ENCODE measurements at regions not wholly inside any gene's neighbourhood (a gene's known extent, or its start where the extent isn't known, plus 50 kb on each side); places are given as distances from the start of the nearest gene placed in this dataset.

DNA sequence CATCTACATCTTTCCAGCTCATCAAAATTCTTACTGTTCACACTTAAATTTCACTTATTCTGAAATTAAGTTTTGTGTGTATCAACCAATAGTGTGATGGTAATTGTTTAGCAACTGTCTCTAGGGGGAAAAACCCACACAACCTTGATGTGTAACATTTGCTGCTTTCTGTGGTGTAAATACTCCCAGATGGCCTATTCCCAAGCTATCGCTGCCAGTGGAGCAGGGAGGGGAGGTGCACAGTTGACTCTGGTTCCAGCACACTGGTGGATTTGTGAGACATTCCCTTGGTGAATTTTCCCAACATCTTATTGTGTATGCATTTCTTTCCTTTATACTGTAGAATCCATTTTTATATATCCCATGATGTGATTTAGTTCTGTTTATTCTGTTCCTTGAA, 275.9 kb upstream of the SHH start:
- H3K9me3 Mint-ChIP-seq = no peaks in the 10 kb centered on the region
- H3K4me3 Mint-ChIP-seq = no peak overlapping the region
- H3K4me1 Mint-ChIP-seq = no peaks in the 10 kb centered on the region
- H3K36me3 Mint-ChIP-seq (ENCODE audit: low read depth) = no peaks in the 10 kb centered on the region
- peaks cover 11% of the 10 kb centered on the region for H3K27me3 Mint-ChIP-seq
- ATAC-seq (replicated peaks) = no peak
- H3K27ac Mint-ChIP-seq = no peak overlapping the region

DNA sequence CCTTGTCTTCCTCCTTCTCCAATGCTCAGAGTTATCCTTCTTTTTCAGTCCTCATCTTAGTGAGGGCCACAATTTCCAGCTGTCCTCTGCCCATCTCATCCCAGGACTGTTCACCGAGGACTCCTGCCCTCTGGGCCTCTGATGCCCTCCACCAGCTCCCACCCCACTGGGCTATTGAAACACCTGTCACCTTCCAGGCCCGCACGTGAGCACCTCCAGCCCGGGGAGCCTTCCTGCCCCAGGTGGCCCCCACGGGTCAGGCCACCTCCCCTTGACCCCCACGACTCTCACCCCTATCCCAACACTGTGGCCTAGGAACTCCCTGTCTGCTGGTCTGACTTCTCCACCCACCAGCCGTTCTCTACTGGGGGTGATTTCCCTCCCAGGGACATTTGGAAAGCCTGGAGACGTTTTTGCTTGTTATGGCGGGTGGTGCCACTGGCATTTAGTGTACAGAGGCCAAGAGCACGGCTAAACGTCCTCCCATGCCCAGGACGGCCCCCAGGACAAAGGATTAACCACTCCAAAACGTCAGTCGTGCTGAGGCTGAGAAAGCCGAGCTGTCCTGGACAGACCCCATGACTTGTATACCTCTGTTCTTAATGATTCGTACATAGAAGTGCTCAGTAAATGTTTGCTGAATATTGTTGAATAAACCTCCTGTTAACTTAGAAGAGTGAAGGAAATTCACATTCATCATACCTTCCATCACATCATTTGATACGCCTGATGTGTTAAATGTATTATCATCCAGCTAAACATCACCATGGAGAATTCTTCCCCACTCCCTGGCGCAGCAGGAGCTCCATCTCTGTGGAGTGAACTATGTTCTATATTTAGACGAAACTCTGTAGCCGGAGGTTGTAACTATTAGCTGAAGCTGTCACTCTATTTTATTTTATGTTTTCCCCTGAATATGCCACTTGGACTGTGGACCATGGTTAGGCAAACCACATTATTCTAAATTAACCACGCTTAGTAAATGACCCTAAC, 270.1 kb upstream of the SHH start:
- Mint-ChIP-seq H3K4me1 (no peaks in the 10 kb centered on the region), H3K4me3 (no peak overlapping the region), H3K27me3 (peaks cover 7% of the 10 kb centered on the region), H3K9me3 (no peaks in the 10 kb centered on the region), H3K36me3 (ENCODE audit: low read depth) (no peaks in the 10 kb centered on the region), H3K27ac (no peak overlapping the region)
- ATAC-seq (replicated peaks) = no peak

DNA sequence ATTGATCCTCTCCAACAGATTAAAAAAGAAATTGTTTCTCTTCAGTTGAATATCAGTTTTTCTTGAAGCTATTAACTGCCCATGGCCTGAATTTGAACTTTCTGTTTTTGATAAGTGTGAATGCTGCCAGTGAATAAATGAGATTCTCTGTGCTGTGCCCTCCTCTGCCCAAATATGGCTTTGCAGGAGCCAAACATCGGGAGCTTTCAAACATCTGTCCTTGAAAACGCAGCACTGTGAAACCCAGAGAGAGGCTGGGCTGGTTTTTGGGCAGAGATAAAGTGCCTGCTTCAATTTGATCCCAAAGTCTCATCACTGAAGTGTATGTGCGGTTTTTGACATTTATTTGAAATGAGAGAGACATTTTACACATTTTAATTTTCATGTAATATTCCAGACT, 268.3 kb upstream of the SHH start:
- H3K36me3 Mint-ChIP-seq (ENCODE audit: low read depth) = no peaks in the 10 kb centered on the region

DNA sequence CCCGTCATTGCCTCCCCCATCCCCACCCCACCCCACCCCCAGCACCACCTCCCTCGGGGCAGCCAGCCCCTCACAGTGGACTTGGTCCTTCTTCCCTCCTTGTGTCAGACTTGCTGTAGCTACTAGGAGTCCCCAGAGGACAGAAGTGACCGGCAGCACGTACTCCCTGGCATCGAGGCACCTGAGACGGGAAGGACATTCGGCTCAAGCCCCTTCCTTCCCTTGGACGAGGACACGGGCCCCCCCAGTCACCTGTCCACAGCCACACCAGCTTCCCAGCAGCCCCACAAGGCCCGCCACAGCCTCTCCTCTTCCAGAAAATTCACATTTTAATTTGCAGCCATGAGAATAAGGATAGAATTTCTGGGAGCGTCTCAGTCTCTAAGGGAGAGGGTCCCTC, 267.8 kb upstream of the SHH start:
- no peaks in the 10 kb centered on the region for H3K36me3 Mint-ChIP-seq (ENCODE audit: low read depth)
- no peak overlapping the region for H3K27ac Mint-ChIP-seq
- no peaks in the 10 kb centered on the region for H3K4me1 Mint-ChIP-seq
- ATAC-seq (replicated peaks) = no peak
- H3K9me3 Mint-ChIP-seq = no peaks in the 10 kb centered on the region
- H3K27me3 Mint-ChIP-seq = peaks cover 11% of the 10 kb centered on the region
- H3K4me3 Mint-ChIP-seq = no peak overlapping the region

More for the DNA sequence above, 268.3 kb upstream of the SHH start:
- Mint-ChIP-seq H3K9me3 (no peaks in the 10 kb centered on the region), H3K4me3 (no peak overlapping the region), H3K27me3 (peaks cover 7% of the 10 kb centered on the region), H3K27ac (no peak overlapping the region), H3K4me1 (no peaks in the 10 kb centered on the region)
- ATAC-seq (replicated peaks) = no peak

DNA sequence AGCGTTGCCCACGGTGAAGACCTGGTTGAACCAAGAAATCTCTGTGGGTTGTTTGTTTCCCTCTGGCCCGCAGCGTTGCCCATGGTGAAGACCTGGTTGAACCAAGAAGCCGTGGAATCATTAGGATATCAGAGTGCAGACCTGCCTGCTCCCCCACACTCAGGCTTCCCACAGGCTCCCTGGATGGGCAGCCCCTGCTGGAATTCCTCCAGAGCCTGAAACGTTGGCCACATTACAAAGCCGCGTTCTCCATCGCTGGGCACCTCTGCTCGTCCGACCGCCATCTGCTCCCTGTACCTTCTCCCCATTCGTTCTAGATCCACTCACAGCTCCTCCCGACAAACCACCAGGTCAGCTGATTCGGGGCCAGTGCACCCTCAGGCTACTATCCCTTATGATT, 266.9 kb upstream of the SHH start:
- no peaks in the 10 kb centered on the region for H3K36me3 Mint-ChIP-seq (ENCODE audit: low read depth)
- H3K4me3 Mint-ChIP-seq = no peak overlapping the region
- H3K27me3 Mint-ChIP-seq = peaks cover 13% of the 10 kb centered on the region
- no peak for ATAC-seq (replicated peaks)
- no peaks in the 10 kb centered on the region for H3K9me3 Mint-ChIP-seq
- no peaks in the 10 kb centered on the region for H3K4me1 Mint-ChIP-seq
- H3K27ac Mint-ChIP-seq = no peak overlapping the region

DNA sequence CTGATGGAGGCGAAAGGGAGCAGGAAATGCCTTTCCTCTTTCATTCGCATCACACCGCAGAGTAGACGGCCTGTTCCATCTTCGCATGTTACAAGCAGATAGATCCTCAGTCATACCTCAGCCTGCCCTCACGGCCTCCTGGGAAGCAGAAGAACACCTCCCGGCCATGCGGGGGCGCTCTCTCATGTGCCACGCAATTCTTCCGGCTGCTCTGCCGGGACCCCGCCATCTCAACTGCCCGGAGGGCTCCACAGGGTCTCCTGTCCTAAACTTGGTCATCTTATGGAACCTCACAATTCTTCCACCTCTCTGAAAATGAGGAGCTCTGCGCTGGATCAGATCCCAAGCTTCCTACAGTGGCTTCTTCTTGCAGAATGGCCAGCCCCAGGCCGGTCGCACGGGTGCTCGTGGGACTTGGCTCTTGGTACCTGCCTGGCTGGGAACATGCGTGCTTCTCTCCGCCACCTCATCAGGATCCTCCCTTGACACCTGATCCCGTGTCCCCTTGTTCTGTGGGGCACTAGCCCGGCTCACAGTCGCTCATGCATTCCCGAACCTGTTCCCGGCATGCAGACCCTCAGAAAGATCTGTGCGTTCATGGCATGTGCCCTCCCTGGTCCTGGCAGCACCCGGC, 262.8 kb upstream of the SHH start:
- H3K4me3 Mint-ChIP-seq = no peak overlapping the region
- H3K9me3 Mint-ChIP-seq = no peaks in the 10 kb centered on the region
- H3K27me3 Mint-ChIP-seq = peaks cover 13% of the 10 kb centered on the region
- no peaks in the 10 kb centered on the region for H3K36me3 Mint-ChIP-seq (ENCODE audit: low read depth)
- no peaks in the 10 kb centered on the region for H3K4me1 Mint-ChIP-seq
- ATAC-seq (replicated peaks) = no peak
- H3K27ac Mint-ChIP-seq = no peak overlapping the region

DNA sequence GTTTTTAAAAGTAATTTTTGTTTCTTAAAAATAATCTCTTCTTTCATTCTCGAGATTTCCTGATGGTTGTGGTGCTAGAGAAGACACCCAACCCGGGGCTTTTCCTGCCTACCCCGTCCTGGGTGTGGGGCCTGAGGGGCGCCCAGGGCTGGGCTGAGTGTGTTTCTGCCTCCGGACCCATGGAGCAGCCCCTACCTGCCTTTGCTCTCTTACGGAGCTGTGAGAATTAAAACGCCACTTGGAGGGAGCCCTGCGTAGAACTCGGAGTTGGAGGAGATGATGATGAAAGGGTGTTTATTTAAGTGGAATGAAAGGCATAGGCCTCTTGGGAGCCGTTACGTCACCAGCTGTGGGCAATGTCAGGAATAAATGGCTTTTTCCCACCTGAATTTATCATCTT, 261.8 kb upstream of the SHH start:
- Mint-ChIP-seq H3K27me3 (peaks cover 9% of the 10 kb centered on the region), H3K4me3 (no peak overlapping the region), H3K9me3 (no peaks in the 10 kb centered on the region), H3K36me3 (ENCODE audit: low read depth) (no peaks in the 10 kb centered on the region), H3K27ac (no peak overlapping the region), H3K4me1 (no peaks in the 10 kb centered on the region)
- no peak for ATAC-seq (replicated peaks)

DNA sequence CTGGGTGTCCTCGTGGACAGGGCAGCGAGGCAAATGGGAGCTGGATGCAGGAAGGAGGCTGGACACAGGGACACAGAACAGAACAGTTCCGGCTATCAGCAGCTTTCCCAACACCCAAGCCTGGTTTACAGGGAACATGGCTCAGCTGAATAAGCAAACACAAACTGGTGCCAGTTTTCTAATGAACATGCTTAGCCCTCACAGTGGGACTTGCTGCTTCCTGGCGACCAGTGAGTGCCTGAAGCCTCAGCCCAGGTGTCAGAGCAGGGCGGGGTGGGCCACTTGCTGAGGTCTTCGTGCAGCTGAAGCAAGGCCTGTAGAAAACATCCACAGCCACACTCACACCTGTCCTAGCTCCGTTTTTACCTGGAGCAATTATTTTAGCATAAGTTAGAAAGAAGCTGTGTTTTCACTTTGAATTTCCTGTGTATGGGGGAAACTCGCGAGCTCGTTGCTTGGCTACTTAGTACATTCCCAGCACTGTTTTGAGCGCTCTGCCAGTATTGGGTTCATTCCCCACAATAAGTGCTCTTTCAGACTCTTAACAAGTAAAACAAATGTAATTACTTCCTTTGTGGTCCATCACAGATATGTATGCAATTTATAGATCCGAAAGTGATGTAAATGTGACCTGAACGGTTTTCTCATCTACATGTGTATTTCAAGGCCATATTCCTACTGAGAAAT, 261.2 kb upstream of the SHH start:
- Mint-ChIP-seq H3K27me3 (peaks cover 9% of the 10 kb centered on the region), H3K36me3 (ENCODE audit: low read depth) (no peaks in the 10 kb centered on the region), H3K4me3 (no peak overlapping the region), H3K9me3 (no peaks in the 10 kb centered on the region), H3K4me1 (no peaks in the 10 kb centered on the region), H3K27ac (no peak overlapping the region)
- no peak for ATAC-seq (replicated peaks)

DNA sequence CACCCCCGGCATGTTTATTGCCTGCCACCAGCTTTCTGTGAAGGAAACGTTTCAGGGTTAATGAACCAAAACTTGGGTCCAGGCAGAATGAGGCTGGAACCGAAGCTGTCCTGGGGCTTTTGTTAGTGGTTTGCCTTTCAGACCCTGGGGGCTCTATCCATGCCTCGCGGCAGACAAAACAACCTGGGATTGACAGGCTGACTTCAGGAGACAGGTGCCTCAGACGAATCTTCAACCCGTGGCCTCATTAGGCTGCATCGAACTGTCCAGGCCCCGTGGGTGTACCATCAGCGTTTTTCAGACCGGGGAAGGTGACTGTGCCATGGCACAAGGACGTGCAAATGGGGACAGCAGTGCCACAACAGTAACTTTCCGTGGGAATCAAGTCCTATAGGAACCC, 259.3 kb upstream of the SHH start:
- no peak overlapping the region for H3K4me3 Mint-ChIP-seq
- H3K36me3 Mint-ChIP-seq (ENCODE audit: low read depth) = no peaks in the 10 kb centered on the region
- H3K27me3 Mint-ChIP-seq = peaks cover 15% of the 10 kb centered on the region
- H3K27ac Mint-ChIP-seq = no peak overlapping the region
- no peak for ATAC-seq (replicated peaks)
- no peaks in the 10 kb centered on the region for H3K4me1 Mint-ChIP-seq
- H3K9me3 Mint-ChIP-seq = peaks cover 4% of the 10 kb centered on the region

DNA sequence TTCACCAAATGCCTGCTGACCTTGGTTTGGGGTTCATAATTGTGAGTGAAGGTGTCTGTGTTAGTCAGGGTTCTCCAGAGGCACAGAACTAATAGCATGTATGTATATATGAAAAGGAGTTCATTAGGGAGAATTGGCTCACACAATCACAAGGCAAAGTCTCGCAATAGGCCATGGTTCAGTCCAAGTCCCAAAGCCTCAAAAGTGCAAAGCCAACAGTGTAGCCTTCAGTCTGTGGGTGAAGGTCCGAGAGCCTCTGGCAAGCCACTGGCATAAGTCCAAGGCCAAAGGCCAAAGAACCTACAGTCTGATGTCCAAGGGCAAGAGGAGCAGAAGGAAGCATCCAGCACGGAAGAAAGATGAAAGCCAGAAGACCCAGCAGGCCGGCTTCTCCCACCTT, 257.6 kb upstream of the SHH start:
- H3K36me3 Mint-ChIP-seq (ENCODE audit: low read depth) = no peaks in the 10 kb centered on the region
- H3K4me1 Mint-ChIP-seq = no peaks in the 10 kb centered on the region
- H3K27ac Mint-ChIP-seq = no peak overlapping the region
- peaks cover 16% of the 10 kb centered on the region for H3K27me3 Mint-ChIP-seq
- ATAC-seq (replicated peaks) = no peak
- peaks cover 10% of the 10 kb centered on the region for H3K9me3 Mint-ChIP-seq
- H3K4me3 Mint-ChIP-seq = no peak overlapping the region

DNA sequence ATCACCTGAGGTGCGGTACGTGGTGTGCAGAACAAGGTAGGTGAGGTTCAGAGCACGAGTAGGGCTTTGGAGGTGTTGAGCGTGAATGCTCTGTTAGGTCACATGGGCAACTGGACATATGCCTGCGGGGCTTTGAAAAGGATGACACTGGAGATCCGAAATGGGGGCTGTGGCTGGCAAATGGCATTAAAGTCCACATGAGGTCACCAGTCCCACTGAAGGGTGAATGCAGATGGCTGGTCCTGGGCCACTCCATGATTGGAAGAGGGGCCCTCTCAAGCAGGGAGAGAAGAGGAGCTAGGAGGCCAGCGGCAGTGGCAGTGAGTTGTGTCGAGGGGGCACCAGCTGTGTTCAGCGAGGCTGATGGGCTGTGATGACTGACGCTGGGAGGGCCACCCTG, 254.9 kb upstream of the SHH start:
- H3K27ac Mint-ChIP-seq = no peak overlapping the region
- H3K4me3 Mint-ChIP-seq = no peak overlapping the region
- peaks cover 13% of the 10 kb centered on the region for H3K27me3 Mint-ChIP-seq
- peaks cover 10% of the 10 kb centered on the region for H3K9me3 Mint-ChIP-seq
- no peaks in the 10 kb centered on the region for H3K36me3 Mint-ChIP-seq (ENCODE audit: low read depth)
- H3K4me1 Mint-ChIP-seq = no peaks in the 10 kb centered on the region
- no peak for ATAC-seq (replicated peaks)

DNA sequence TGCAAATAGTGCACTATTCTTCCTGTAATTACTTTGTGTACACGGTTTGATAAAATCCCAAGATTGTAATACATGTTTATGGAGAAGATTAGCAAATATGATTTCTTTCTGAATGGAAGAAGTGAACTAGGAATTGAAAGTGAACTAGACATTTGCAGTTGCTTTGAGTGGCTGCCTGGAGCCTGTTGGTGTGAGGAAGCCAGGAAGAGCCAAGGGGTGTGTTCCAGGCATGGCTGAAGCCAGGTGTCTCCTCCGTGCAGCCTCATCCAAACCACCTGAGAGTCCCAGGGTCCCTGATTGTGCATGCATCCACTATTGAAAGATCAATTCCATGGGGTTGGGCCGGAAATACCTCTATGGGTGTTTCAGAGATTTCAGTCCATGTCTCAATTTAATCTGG, 253.1 kb upstream of the SHH start:
- H3K27me3 Mint-ChIP-seq = peaks cover 13% of the 10 kb centered on the region
- H3K36me3 Mint-ChIP-seq (ENCODE audit: low read depth) = no peaks in the 10 kb centered on the region
- no peak overlapping the region for H3K27ac Mint-ChIP-seq
- H3K9me3 Mint-ChIP-seq = peaks cover 16% of the 10 kb centered on the region
- no peaks in the 10 kb centered on the region for H3K4me1 Mint-ChIP-seq
- H3K4me3 Mint-ChIP-seq = no peak overlapping the region
- no peak for ATAC-seq (replicated peaks)

DNA sequence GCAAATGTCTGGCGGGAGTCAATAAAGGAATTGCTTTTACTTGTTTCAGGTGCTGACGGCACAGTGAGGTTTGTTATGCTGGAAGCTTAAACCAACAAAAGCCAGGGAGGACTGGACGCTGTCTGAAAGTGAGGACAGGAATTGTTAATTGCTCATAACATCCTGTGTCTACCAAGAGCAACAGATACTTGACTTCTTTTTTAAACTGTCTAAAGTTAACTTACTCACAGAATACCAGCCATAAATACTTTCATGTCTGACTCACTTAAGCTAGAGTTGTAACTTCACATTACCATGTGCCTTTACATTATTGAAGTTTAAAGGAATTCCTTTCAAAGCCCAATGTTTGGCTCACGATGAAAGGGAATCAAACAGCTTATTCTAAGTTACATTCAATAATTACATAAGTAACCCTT, 252.7 kb upstream of the SHH start:
- peaks cover 13% of the 10 kb centered on the region for H3K27me3 Mint-ChIP-seq

DNA sequence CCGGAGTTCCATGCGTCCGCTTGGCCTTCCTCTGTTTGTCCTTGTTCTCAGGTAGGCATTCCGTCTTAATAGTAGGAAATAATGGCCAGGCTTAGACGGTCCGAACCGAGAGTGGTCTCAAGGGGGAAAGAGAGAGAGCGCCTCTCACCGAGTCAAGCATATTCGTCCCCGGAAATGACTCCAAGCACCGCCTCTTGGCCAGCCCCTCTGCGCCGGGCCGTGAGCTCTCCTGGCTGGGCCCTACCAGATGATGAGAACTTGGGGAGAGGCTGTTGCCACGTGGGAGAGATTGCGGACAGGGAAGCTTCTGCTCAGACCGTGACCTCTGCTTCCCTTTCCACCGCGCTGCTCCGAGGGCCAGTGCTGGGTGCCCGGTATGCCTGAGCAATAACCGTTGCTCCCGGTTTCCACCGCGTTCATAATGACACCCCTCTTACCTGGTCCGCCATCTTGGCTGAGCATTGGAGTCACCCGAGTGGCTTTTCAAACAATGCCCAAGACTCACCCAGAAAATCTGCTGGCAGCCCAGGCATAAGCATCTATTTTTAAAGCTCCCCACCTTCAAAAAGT, 251.1 kb upstream of the SHH start:
- ATAC-seq (replicated peaks) = no peak
- Mint-ChIP-seq H3K27me3 (peaks cover 13% of the 10 kb centered on the region), H3K4me1 (no peaks in the 10 kb centered on the region), H3K27ac (no peak overlapping the region), H3K36me3 (ENCODE audit: low read depth) (no peaks in the 10 kb centered on the region), H3K9me3 (peaks cover 20% of the 10 kb centered on the region), H3K4me3 (no peak overlapping the region)

More for the DNA sequence above, 252.7 kb upstream of the SHH start:
- Mint-ChIP-seq H3K9me3 (peaks cover 20% of the 10 kb centered on the region), H3K27ac (no peak overlapping the region), H3K4me3 (no peak overlapping the region), H3K4me1 (no peaks in the 10 kb centered on the region), H3K36me3 (ENCODE audit: low read depth) (no peaks in the 10 kb centered on the region)
- no peak for ATAC-seq (replicated peaks)

Measured in activated T-helper 17 cell treated with anti-CD3 and anti-CD28 coated beads, Interleukin-2, amount 50 U/mL, for 72 hours (primary cell).